Right lobe of liver (tissue), 6 donors: ENCODE measurements at regions not wholly inside any gene's neighbourhood (a gene's known extent, or its start where the extent isn't known, plus 50 kb on each side); places are given as distances from the start of the nearest gene placed in this dataset.

Experiments
- ATAC-seq, 4 donors: fragments of 200-7000 bp; cut with Tn5 transposase; one replicate each; pipeline ENCODE4 v1.9.1; 2020; ENCODE audit warnings: mild to moderate bottlenecking in 4 of 4, moderate library complexity in 4 of 4
- DNase-seq, 3 donors: peaks; one replicate each; pipeline ENCODE4 v3.0.0-alpha.2; 2020
- H3K27ac ChIP-seq, 3 donors: fragments of 200-600 bp; one replicate each; pipeline ENCODE4 v1.8.0; 2022
- H3K27me3 ChIP-seq, 2 donors: fragments of 200-600 bp; one replicate each; pipeline ENCODE4 v1.8.0; 2022
- H3K36me3 ChIP-seq, 4 donors: fragments of 200-600 bp; sonication (generic) in 1 of 4; one replicate each; pipeline versions ENCODE4 v1.5.1 to v1.8.0; 2017 to 2022; ENCODE audit warnings: control low read depth in 1 of 4
- H3K4me1 ChIP-seq, 4 donors: fragments of 200-600 bp; sonication (generic) in 1 of 4; one replicate each; pipeline versions ENCODE4 v1.5.1 to v1.8.0; 2017 to 2022; ENCODE audit warnings: control low read depth in 1 of 4
- H3K4me3 ChIP-seq, 3 donors: fragments of 200-600 bp; one replicate each; pipeline ENCODE4 v1.8.0; 2022
- H3K9me3 ChIP-seq, 4 donors: fragments of 200-600 bp; sonication (generic) in 1 of 4; one replicate each; pipeline versions ENCODE4 v1.5.1 to v1.8.0; 2017 to 2022; ENCODE audit warnings: control low read depth in 1 of 4
- CTCF ChIP-seq, 4 donors: fragments of 200-600 bp in 3 of 4; fragments of 450-650 bp in 1 of 4; IDR thresholded peaks; one replicate each; pipeline versions ENCODE4 v1.5.1 to v1.8.0; 2016 to 2022; ENCODE audit warnings: antibody characterized with exemption in 4 of 4, mild to moderate bottlenecking in 2 of 4
- POLR2A ChIP-seq: fragments of 450-650 bp; IDR thresholded peaks from one replicate; pipeline ENCODE4 v1.6.1; 2017; ENCODE audit warnings: antibody characterized with exemption, mild to moderate bottlenecking
- WGBS: methylation state at CpG from one replicate; pipeline ENCODE4 v1.1.6; 2018; ENCODE audit warnings: low coverage, low lambda C conversion rate; ENCODE audit not compliant: insufficient coverage; ENCODE audit errors: missing lambda C conversion rate; 5-methylcytosine and 5-hydroxymethylcytosine counted together
- intact Hi-C, 2 donors: fragments of 100-400 bp; cut with DNase I; formaldehyde crosslinking; loops; one replicate each; pipeline versions ENCODE4 v1.11.2 to v1.14.1; 2022
- donor health status: DM: no; HTN: yes; CAD: no.
- donor health status: DM: no; HTN: no; CAD: no.
- donor health status: DM: no; HTN: no; CAD: no.
- donor health status: DM: no; HTN: yes; CAD: no.
- donor health status: DM: no; HTN: yes; CAD: no.

DNA sequence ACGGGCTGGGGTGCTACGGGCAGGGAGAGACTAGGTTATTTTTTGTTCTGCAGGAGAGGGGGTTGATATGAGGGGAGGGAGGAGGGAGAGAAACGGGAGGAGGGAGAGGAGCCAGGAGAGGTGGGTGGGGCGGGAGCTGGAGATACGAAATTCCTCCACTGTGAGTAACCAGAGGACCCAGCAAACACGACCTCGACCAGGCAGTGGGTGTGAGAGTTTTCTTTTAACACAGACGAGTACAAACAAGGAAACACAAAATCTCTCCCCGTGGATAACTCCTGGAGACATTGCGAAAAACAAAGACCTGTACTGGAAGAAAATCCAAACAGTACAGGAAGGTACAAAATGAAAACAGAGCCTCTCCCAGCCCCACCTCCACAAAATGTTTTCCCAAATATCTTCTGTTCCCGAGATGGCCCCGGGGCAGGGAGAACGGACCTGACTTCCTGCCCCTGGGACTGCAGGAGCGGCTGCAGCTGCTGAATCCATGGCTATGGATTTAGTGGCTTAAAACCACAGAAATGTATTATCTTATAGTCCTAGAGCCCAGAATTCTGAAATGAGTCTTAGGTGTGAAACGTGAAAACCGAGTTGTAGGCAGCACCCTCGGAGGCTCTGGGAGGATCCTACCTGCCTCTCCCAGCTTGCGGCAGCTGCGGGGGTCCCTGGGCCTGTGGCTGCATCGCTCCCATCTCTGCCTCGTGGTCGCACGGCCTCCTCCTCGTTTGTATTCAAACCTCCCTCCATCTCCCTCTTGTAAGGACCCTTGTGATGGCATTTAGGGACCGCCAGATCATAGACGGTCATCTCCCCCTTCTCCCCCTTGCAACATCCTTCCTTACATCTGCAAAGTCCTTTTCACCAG is 82.2 kb downstream of the RIPK4 start:
- intact Hi-C loops: no loop called here
- Histone ChIP-seq H3K4me1 (peaks cover 0 to 2% (median under 1%) of the 10 kb centered on the region in 4 donors), H3K4me3 (no peak overlapping the region), H3K9me3 (no peaks in the 10 kb centered on the region), H3K27ac (no peak overlapping the region), H3K36me3 (no peaks in the 10 kb centered on the region), H3K27me3 (no peaks in the 10 kb centered on the region)
- WGBS: 51% methylated on average over 19 of the region's 26 CpGs
- DNase-seq: no peak
- peak in 2 of 4 donors; percentile 21 to 68 for ATAC-seq
- TF ChIP-seq CTCF (IDR thresholded peaks at IDR 0.05) (no peak), POLR2A (no peak)

GRCh38 chr21:41683815-41684214 is 83.0 kb downstream of the RIPK4 start:
- WGBS: 54% methylated on average over 7 of the region's 10 CpGs
- peaks cover 0 to 7% (median 4%) of the 10 kb centered on the region in 4 donors for H3K4me1 ChIP-seq
- no peak overlapping the region for H3K27ac ChIP-seq
- TF ChIP-seq CTCF (IDR thresholded peaks at IDR 0.05) (no peak), POLR2A (no peak)
- H3K27me3 ChIP-seq: no peaks in the 10 kb centered on the region
- no peaks in the 10 kb centered on the region for H3K36me3 ChIP-seq
- DNase-seq (no peak), ATAC-seq (no peak)
- H3K4me3 ChIP-seq: no peak overlapping the region
- intact Hi-C loops: no loop called here
- H3K9me3 ChIP-seq: no peaks in the 10 kb centered on the region

GRCh38 chr21:41682719-41683179 is 84.1 kb downstream of the RIPK4 start:
- no peaks in the 10 kb centered on the region for H3K36me3 ChIP-seq
- peaks cover 0 to 12% (median 4%) of the 10 kb centered on the region in 4 donors for H3K4me1 ChIP-seq
- no peaks in the 10 kb centered on the region for H3K9me3 ChIP-seq
- TF ChIP-seq POLR2A: no peak
- TF ChIP-seq CTCF (IDR thresholded peaks at IDR 0.05): no peak
- ATAC-seq (no peak), DNase-seq (no peak)
- intact Hi-C loops: no loop called here
- WGBS: 94% methylated on average over 9 of the region's 17 CpGs
- no peak overlapping the region for H3K27ac ChIP-seq
- H3K27me3 ChIP-seq: no peaks in the 10 kb centered on the region
- H3K4me3 ChIP-seq: no peak overlapping the region

GRCh38 chr21:41681939-41682718 is 84.7 kb downstream of the RIPK4 start:
- Histone ChIP-seq H3K4me3 (no peak overlapping the region), H3K9me3 (no peaks in the 10 kb centered on the region), H3K27ac (no peak overlapping the region), H3K36me3 (no peaks in the 10 kb centered on the region), H3K4me1 (peaks cover 0 to 12% (median 4%) of the 10 kb centered on the region in 4 donors), H3K27me3 (no peaks in the 10 kb centered on the region)
- ATAC-seq (no peak), DNase-seq (no peak)
- intact Hi-C loops: no loop called here
- 84% methylated on average over 11 of the region's 24 CpGs for WGBS
- TF ChIP-seq CTCF (IDR thresholded peaks at IDR 0.05) (no peak), POLR2A (no peak)
